Activated naive CD8-positive, alpha-beta T cell treated with anti-CD3 and anti-CD28 coated beads, Interleukin-2, amount 10 ng/mL, durations not matched to agents 7 days and 5 days (primary cell): ENCODE measurements at regions not wholly inside any gene's neighbourhood (a gene's known extent, or its start where the extent isn't known, plus 50 kb on each side); places are given as distances from the start of the nearest gene placed in this dataset.

ENCODE experiments used
- ATAC-seq: fragments of 150-1000 bp; cut with Tn5 transposase; one replicate; pipeline ENCODE4 v1.10.0; 2021; ENCODE audit warnings: low read depth, moderate library complexity
- POLR2A ChIA-PET: fragments of 350-600 bp; sonication (Branson Sonifier 250); formaldehyde crosslinking; loops from one replicate; lab custom pipeline; 2021; ENCODE audit warnings: antibody characterized with exemption; lab: Charles Lee
- DNase-seq: peaks from one replicate; pipeline ENCODE4 v3.0.0; 2021
- H3K27ac Mint-ChIP-seq: one replicate; pipeline ENCODE4 v1.8.0; 2022; ENCODE audit warnings: mild to moderate bottlenecking, mixed read lengths
- H3K27me3 Mint-ChIP-seq: one replicate; pipeline ENCODE4 v1.8.0; 2022; ENCODE audit warnings: mild to moderate bottlenecking, moderate library complexity, mixed read lengths
- H3K36me3 Mint-ChIP-seq: one replicate; pipeline ENCODE4 v1.8.0; 2021; ENCODE audit warnings: mild to moderate bottlenecking, mixed read lengths
- H3K4me1 Mint-ChIP-seq: one replicate; pipeline ENCODE4 v1.8.0; 2021; ENCODE audit warnings: mixed read lengths
- H3K4me3 Mint-ChIP-seq: one replicate; pipeline ENCODE4 v1.8.0; 2022; ENCODE audit warnings: mild to moderate bottlenecking, moderate library complexity, mixed read lengths
- H3K9me3 Mint-ChIP-seq: one replicate; pipeline ENCODE4 v1.8.0; 2021; ENCODE audit warnings: mixed read lengths

DNA sequence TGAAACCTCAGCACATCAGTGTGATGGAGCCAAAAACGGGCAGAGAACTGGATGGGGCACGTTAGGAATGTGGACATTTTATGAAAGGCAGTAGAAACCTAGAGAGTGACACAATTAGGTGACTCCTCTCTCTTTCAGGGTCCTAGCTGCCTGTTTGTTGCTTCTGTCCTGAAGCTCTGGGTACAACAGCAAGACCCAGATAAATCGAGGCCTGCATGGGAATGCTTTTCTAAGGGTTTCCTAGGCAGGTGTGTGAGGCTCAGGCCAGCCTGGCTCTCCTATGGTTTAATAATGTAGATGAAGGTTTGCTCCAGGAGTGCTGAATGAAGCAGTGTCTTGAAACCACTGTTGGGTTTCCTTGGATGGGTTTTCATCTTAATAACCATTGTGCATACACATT lies 517.1 kb upstream of the RAB6C start:
- DNase-seq, result no peak
- POLR2A ChIA-PET, result no interaction called here
- Mint-ChIP-seq H3K36me3 (no peaks in the 10 kb centered on the region), H3K27ac (no peak overlapping the region), H3K9me3 (no peaks in the 10 kb centered on the region), H3K4me3 (no peak overlapping the region), H3K27me3 (no peaks in the 10 kb centered on the region), H3K4me1 (no peaks in the 10 kb centered on the region)
- no peak for ATAC-seq

DNA sequence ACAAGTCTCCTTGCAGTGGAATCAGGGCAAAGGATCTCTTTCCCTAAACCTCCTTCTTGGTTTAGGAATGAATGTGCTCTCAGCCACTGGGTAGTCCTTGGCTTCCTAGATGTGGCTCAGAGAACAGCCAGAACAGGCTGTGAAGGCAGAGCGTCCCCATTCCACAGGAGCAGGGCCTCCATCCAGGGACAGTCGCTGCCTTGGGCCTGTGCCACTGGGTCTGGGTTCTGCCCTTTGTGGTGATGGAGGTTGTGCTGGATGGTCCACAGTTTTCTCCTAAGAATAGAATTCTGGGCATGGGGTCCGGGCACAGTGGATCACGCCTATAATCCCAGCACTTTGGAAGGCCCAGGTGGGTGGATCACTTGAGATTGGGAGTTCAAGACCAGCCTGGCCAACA lies 516.5 kb upstream of the RAB6C start:
- DNase-seq (no peak), ATAC-seq (no peak)
- Mint-ChIP-seq H3K27me3 (no peaks in the 10 kb centered on the region), H3K4me1 (no peaks in the 10 kb centered on the region), H3K4me3 (no peak overlapping the region), H3K9me3 (no peaks in the 10 kb centered on the region), H3K27ac (no peak overlapping the region), H3K36me3 (no peaks in the 10 kb centered on the region)
- POLR2A ChIA-PET, result no interaction called here

DNA sequence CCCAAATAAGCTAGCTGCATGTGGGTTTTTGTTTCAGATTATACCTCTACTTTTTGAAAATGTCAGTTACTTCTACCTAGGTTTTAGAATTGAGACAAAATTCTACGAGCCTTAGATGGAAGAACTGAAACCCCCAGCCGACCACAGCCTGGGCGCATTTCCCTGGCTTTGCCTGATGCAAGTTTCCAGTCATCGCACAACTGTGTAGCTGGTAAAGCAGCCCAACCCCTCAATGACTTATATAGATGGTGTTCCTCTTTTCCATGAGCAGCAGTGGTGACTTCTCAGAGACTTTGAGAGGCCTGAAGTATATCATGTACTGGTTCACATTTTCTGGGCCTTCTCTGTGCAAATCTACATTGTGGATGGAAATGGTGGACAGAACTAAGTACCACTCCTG lies 515.4 kb upstream of the RAB6C start:
- Mint-ChIP-seq H3K27me3 (no peaks in the 10 kb centered on the region), H3K36me3 (no peaks in the 10 kb centered on the region), H3K4me1 (no peaks in the 10 kb centered on the region), H3K4me3 (no peak overlapping the region), H3K9me3 (no peaks in the 10 kb centered on the region), H3K27ac (no peak overlapping the region)
- POLR2A ChIA-PET, result no interaction called here
- ATAC-seq (no peak), DNase-seq (no peak)

DNA sequence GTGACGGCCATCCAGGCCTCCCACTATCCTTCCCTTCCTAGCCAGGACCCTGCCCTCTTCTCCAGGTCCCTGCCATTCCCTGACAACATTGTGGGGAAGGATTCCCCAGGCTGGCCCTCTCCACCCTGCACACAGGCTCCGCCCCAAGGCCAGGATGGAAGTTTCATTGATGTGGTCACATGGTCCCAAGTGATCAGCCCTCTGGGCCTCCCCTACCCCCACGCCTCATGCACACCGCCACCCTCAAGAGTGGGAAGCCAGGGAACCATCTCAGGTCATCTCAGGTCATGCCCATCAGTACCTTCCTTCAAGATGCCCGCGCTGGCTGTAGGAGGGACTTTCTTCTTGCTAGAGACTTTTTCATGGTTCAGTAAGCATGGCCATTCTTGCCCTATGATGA lies 514.8 kb upstream of the RAB6C start:
- no peaks in the 10 kb centered on the region for H3K9me3 Mint-ChIP-seq
- H3K27ac Mint-ChIP-seq, result no peak overlapping the region
- no peak overlapping the region for H3K4me3 Mint-ChIP-seq
- ATAC-seq, result no peak
- DNase-seq, result no peak
- no peaks in the 10 kb centered on the region for H3K4me1 Mint-ChIP-seq
- no peaks in the 10 kb centered on the region for H3K27me3 Mint-ChIP-seq
- POLR2A ChIA-PET, result no interaction called here
- H3K36me3 Mint-ChIP-seq, result no peaks in the 10 kb centered on the region

DNA sequence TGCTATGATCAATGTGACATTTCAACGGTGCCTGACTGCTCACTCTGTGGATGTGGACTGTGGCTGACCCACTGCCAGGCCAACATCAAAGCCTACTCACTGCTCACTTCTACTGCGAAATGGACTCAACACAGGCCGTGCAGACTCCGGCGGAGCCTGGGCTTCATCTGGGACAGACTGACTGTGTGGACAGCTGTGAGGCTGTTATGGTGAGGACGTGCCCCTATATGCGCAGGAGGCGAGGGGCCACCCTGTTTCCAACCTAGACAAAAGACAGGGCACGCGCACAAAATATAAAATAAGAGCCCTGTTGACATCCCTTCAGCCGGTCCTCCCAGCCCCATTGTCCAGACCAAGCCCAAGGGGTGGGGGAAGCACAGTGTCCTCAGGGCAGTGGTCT lies 514.4 kb upstream of the RAB6C start:
- no peaks in the 10 kb centered on the region for H3K9me3 Mint-ChIP-seq
- ATAC-seq (no peak), DNase-seq (no peak)
- H3K4me1 Mint-ChIP-seq, result no peaks in the 10 kb centered on the region
- H3K27ac Mint-ChIP-seq, result no peak overlapping the region
- POLR2A ChIA-PET, result no interaction called here
- H3K36me3 Mint-ChIP-seq, result no peaks in the 10 kb centered on the region
- no peaks in the 10 kb centered on the region for H3K27me3 Mint-ChIP-seq
- no peak overlapping the region for H3K4me3 Mint-ChIP-seq

DNA sequence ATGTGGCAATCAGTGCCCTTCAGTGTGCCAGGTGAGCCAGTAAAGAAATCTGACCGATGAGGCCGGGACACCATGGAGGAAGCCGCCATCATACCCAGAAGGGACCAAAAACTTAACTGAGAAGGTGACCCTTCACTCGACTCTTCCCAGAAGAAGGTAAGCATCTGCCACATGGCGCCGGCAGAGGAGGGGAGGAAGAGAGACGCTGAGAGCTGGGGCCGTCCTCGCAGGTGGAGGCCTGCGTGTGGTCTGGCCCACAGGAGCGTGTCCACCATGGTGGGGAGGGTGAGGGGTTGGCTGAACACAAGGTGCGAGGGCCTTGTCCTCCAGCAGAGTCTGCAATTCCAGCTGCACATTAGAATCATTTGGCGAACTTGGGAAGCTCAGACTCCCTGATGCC lies 513.1 kb upstream of the RAB6C start:
- no peaks in the 10 kb centered on the region for H3K27me3 Mint-ChIP-seq
- no peaks in the 10 kb centered on the region for H3K36me3 Mint-ChIP-seq
- POLR2A ChIA-PET, result no interaction called here
- H3K9me3 Mint-ChIP-seq, result no peaks in the 10 kb centered on the region
- ATAC-seq (no peak), DNase-seq (no peak)
- H3K27ac Mint-ChIP-seq, result no peak overlapping the region
- no peak overlapping the region for H3K4me3 Mint-ChIP-seq
- no peaks in the 10 kb centered on the region for H3K4me1 Mint-ChIP-seq

DNA sequence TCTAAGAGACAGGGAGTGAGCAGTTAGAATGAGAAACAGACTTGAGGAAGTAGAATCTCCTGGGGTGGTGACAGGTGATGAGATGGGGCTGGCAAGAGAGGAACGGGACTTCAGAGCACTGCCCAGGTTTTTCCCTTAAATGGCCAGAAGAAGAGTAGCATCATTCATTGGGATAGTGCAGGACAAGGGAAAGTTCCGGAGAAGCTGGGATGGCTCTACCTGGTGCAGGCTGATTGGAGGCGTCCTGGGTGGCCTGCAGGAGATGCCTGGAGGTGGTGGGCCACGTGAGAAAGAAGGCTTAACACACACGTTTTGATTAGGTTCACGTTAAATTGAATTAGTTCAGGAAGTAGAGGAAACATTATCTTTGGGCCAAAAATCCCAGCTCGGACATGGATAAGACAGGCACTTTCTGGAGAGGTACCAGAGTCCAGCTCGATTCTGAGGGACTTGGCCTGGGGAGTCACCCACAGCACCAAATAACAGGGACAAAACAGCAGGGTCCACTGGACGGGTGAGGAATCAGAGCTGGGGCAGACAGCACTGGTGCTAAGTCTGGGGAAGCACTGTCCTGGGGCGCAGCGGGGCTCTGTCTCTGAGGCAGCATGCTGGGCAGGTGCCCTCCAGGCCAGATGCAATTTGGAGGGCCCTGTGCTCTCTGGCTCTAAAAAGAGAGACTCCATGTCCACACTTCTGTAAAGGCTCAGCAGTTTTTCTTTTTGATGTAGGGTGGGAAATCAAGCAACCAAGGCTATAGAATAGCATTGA lies 512.3 kb upstream of the RAB6C start:
- POLR2A ChIA-PET, result no interaction called here
- H3K9me3 Mint-ChIP-seq, result no peaks in the 10 kb centered on the region
- no peak for ATAC-seq
- no peak for DNase-seq
- H3K4me3 Mint-ChIP-seq, result no peak overlapping the region
- H3K27ac Mint-ChIP-seq, result no peak overlapping the region
- H3K36me3 Mint-ChIP-seq, result no peaks in the 10 kb centered on the region
- H3K4me1 Mint-ChIP-seq, result no peaks in the 10 kb centered on the region
- H3K27me3 Mint-ChIP-seq, result no peaks in the 10 kb centered on the region

DNA sequence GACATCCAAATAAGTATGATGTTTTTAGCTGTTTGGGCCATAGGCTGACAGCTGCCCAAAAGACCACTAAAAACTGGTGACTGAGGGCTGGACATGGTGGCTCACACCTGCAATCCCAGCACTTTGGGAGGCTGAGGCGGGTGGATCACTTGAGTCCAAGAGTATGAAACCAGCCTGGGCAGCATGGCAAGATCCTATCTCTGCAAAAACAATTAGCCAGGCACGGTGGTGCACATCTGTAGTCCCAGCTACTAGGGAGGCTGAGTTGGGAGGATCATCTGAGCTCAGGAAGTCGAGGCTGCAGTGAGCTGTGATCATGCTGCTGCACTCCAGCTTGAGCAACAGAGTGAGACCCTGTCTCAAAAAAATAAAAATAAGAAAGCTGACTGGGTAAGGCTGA lies 511.5 kb upstream of the RAB6C start:
- H3K4me3 Mint-ChIP-seq, result no peak overlapping the region
- H3K9me3 Mint-ChIP-seq, result no peaks in the 10 kb centered on the region
- H3K27ac Mint-ChIP-seq, result no peak overlapping the region
- POLR2A ChIA-PET, result no interaction called here
- H3K36me3 Mint-ChIP-seq, result no peaks in the 10 kb centered on the region
- no peaks in the 10 kb centered on the region for H3K27me3 Mint-ChIP-seq
- DNase-seq (no peak), ATAC-seq (no peak)
- H3K4me1 Mint-ChIP-seq, result no peaks in the 10 kb centered on the region

DNA sequence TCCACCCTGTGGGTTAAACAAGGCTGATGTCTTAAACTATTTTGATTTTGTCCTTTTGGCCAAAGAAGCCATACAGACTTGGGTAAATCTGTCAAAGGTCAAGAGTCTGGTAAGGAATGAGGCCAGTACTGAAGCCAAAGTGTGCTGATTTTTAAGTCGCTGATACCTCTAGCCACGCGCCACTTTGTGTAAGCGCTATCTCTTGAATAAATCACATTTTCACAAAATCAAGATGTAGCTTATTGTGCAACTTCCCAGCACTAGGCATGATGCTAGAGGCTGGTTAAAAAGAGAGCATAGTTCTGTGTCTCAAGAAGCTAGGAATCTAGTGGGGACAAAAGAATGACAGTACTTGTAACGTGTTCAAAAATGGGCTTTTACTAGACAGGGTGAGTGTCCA lies 510.6 kb upstream of the RAB6C start:
- H3K4me1 Mint-ChIP-seq, result no peaks in the 10 kb centered on the region
- H3K36me3 Mint-ChIP-seq, result no peaks in the 10 kb centered on the region
- no peak overlapping the region for H3K27ac Mint-ChIP-seq

DNA sequence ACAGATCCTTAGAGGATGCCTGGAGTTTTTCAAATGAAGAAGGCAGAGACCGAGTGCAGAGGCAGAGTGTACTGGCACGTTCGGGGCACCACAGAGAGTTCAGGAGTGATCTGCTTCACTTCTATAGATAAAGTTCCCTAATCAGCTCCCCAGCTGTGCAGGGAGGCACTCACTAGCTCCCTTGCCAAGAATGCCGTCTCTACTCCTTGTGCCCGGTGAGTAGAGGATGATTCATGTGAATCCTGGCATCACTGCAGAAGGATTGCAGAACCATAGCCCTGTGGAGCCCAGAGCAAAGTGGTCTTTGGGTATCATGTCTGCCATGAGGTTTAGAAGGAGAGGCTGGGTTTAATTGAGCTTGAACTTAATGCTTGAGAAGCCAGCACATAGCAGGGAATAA lies 510.1 kb upstream of the RAB6C start:
- POLR2A ChIA-PET, result no interaction called here

More for the DNA sequence above, 510.6 kb upstream of the RAB6C start:
- DNase-seq (no peak), ATAC-seq (no peak)
- Mint-ChIP-seq H3K4me3 (no peak overlapping the region), H3K9me3 (no peaks in the 10 kb centered on the region), H3K27me3 (no peaks in the 10 kb centered on the region)
- POLR2A ChIA-PET, result no interaction called here

DNA sequence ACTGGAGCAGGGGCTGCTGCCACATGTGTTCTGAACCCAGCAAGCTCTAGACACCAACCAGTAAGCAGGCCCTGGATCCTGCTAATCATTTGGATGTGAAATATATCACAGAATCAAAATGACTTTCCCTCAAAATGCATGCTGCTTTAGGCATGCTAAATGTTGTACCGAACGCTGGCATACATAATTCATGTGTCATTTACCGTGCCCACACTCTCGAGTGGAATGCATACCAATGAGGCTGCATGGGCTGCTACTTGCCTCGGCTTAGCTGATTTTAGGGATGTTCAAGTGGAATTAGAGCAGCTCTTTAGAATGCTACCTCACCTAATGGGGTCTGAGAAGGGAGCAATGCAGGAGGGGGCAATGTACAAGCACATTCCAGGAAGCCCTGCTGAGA lies 509.6 kb upstream of the RAB6C start:
- POLR2A ChIA-PET, result no interaction called here
- peaks cover 4% of the 10 kb centered on the region for H3K27me3 Mint-ChIP-seq
- no peak for ATAC-seq

More for the DNA sequence above, 510.1 kb upstream of the RAB6C start:
- no peaks in the 10 kb centered on the region for H3K36me3 Mint-ChIP-seq
- ATAC-seq (no peak), DNase-seq (no peak)
- no peaks in the 10 kb centered on the region for H3K9me3 Mint-ChIP-seq
- no peak overlapping the region for H3K27ac Mint-ChIP-seq
- H3K4me3 Mint-ChIP-seq, result no peak overlapping the region
- H3K27me3 Mint-ChIP-seq, result peaks cover 4% of the 10 kb centered on the region
- no peaks in the 10 kb centered on the region for H3K4me1 Mint-ChIP-seq

DNA sequence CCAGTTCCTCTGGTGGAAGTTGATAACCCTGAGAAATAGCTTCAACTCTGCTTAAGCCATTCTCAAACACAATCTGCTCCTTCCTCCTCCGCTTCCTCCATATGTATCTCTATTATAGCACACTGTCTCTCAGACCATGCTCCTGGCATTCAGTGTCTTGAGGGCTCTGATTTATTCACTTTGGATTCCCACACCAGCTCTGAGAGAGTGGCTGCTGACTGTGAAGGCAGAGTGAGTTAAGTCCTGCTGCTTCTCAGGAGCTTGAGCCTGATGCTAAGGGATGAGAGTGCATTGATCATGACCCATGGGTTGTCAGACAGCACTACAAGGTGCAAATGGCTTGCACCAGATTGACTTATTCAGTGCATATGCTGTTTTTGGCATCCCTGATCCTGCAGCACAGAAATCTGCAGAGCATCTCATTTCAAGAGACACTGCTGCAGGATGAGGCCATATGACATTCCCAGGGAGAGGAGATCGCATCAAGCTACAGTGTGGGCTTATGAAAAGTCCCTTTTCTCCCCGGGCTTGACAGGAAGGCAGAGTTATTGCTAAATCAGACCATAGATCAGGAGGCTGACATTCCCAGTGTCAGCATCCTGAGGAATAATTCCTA lies 500.5 kb upstream of the RAB6C start:
- POLR2A ChIA-PET, result no interaction called here
- Mint-ChIP-seq H3K27ac (no peak overlapping the region), H3K4me1 (no peaks in the 10 kb centered on the region), H3K4me3 (no peak overlapping the region), H3K9me3 (no peaks in the 10 kb centered on the region), H3K27me3 (peaks cover 4% of the 10 kb centered on the region), H3K36me3 (no peaks in the 10 kb centered on the region)
- DNase-seq (no peak), ATAC-seq (no peak)

More for the DNA sequence above, 509.6 kb upstream of the RAB6C start:
- Mint-ChIP-seq H3K4me3 (no peak overlapping the region), H3K27ac (no peak overlapping the region), H3K36me3 (no peaks in the 10 kb centered on the region), H3K4me1 (no peaks in the 10 kb centered on the region), H3K9me3 (no peaks in the 10 kb centered on the region)
- no peak for DNase-seq

DNA sequence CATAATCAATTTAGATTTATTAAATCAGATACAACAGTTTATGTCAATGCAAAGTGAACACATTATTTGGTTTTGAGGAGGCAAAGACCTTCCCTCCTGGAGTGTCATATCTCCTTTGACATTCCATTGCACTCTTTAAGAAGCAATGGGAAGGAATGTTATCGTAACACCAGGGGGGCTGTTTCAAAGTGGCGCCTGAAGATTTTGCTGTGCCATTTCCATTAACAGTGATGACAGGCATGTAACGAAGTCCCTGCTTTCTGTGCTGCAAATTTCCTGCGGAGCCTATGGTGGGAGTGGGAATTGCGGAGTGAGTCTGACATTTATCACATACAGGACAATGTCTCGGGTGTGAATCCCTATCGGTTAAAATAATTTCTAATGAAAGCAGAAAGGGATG lies 499.6 kb upstream of the RAB6C start:
- H3K36me3 Mint-ChIP-seq, result no peaks in the 10 kb centered on the region
- H3K27ac Mint-ChIP-seq, result no peak overlapping the region
- ATAC-seq, result no peak
- no peak for DNase-seq
- no peaks in the 10 kb centered on the region for H3K4me1 Mint-ChIP-seq
- no peak overlapping the region for H3K4me3 Mint-ChIP-seq
- H3K9me3 Mint-ChIP-seq, result no peaks in the 10 kb centered on the region
- no peaks in the 10 kb centered on the region for H3K27me3 Mint-ChIP-seq
- POLR2A ChIA-PET, result no interaction called here

DNA sequence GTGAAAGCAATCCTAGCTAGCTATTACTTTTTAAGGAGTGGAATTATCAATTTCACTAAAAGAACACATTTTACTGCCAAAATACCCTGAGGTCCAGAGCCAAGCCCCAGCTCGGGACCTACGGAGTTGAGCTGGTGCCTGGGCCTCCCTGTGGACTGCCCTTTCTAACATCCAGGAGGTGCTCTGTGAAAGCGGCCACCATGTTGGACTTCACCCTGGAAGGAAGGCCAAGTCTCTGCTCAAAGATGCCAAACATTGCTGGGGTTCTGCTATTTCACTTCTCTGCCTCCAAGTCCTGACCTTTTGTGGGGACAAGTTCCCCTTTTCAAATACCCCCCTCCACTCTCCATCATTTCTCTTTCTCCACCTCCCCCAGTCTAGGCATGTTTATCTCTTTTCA lies 498.7 kb upstream of the RAB6C start:
- no peaks in the 10 kb centered on the region for H3K27me3 Mint-ChIP-seq
- H3K9me3 Mint-ChIP-seq, result no peaks in the 10 kb centered on the region
- no peak for ATAC-seq
- H3K27ac Mint-ChIP-seq, result no peak overlapping the region
- POLR2A ChIA-PET, result no interaction called here
- no peak overlapping the region for H3K4me3 Mint-ChIP-seq
- no peaks in the 10 kb centered on the region for H3K4me1 Mint-ChIP-seq
- no peak for DNase-seq
- no peaks in the 10 kb centered on the region for H3K36me3 Mint-ChIP-seq
